ENCODE measurements at regions not wholly inside any gene's neighbourhood (a gene's known extent, or its start where the extent isn't known, plus 50 kb on each side); places are given as distances from the start of the nearest gene placed in this dataset.

DNA sequence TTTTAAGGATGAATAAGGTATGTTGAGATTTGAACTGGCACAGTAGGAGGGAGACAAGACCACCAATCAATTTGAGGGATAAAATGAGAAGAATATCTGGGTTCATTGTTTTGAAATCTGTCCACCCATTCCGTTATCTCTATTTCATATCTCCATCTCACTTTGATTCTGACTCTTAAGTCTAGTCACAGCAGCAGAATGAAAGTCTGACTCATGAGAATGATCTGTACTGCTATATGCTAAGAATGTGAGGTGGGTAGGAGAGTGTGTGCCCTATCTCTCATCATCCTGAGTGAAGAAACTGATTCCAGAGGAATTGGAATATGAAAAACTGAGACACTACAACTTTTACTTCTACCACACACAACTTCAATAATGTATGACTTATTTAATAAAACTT lies 1994.5 kb upstream of the PIK3C3 start:
- no TSS peak for BruUV-seq (replicated peaks)
- H3K36me3 ChIP-seq (ENCODE audit: control insufficient read depth, insufficient read depth, low read length) = no peaks in the 10 kb centered on the region
- no peaks in the 10 kb centered on the region for H3K27me3 ChIP-seq (replicated peaks; ENCODE audit: control insufficient read depth, insufficient read depth, low read length)
- no peaks in the 10 kb centered on the region for H3K27me3 Mint-ChIP-seq (ENCODE audit: insufficient read depth, unreplicated experiment)
- no peaks in the 10 kb centered on the region for H3K36me3 Mint-ChIP-seq (ENCODE audit: insufficient read depth, unreplicated experiment)
- H3K27ac Mint-ChIP-seq (ENCODE audit: unreplicated experiment) = no peak overlapping the region
- no peak for DNase-seq
- no peak for TF ChIP-seq CTCF (IDR thresholded peaks at IDR 0.05; ENCODE audit: insufficient read depth in 1 of 2, low read depth in 1 of 2, low read length in 1 of 2, severe bottlenecking in 1 of 2, unreplicated experiment in 1 of 2)
- H3K4me3 ChIP-seq (ENCODE audit: low read depth, low read length) = no peak overlapping the region
- H3K4me3 Mint-ChIP-seq (ENCODE audit: unreplicated experiment) = no peak overlapping the region
- POLR2A ChIA-PET = no interaction called here
- no peaks in the 10 kb centered on the region for H3K9me3 Mint-ChIP-seq (ENCODE audit: unreplicated experiment)
- H3K4me1 Mint-ChIP-seq (ENCODE audit: low read depth, unreplicated experiment) = no peaks in the 10 kb centered on the region
- CTCF ChIA-PET = no interaction called here
- no peaks in the 10 kb centered on the region for H3K4me1 ChIP-seq
- intact Hi-C loops (cut with micrococcal nuclease; ENCODE audit: unreplicated experiment) = no loop called here
- no peaks in the 10 kb centered on the region for H3K9me3 ChIP-seq

- CTCF ChIA-PET = no interaction called here
- Histone ChIP-seq H3K36me3 (ENCODE audit: control insufficient read depth, insufficient read depth, low read length) (no peaks in the 10 kb centered on the region), H3K4me1 (no peaks in the 10 kb centered on the region), H3K9me3 (no peaks in the 10 kb centered on the region), H3K4me3 (ENCODE audit: low read depth, low read length) (no peak overlapping the region), H3K27me3 (replicated peaks; ENCODE audit: control insufficient read depth, insufficient read depth, low read length) (no peaks in the 10 kb centered on the region)
- intact Hi-C loops (cut with micrococcal nuclease; ENCODE audit: unreplicated experiment) = no loop called here
- DNase-seq = no peak
- Mint-ChIP-seq H3K27me3 (ENCODE audit: insufficient read depth, unreplicated experiment) (no peaks in the 10 kb centered on the region), H3K36me3 (ENCODE audit: insufficient read depth, unreplicated experiment) (no peaks in the 10 kb centered on the region), H3K4me3 (ENCODE audit: unreplicated experiment) (no peak overlapping the region), H3K27ac (ENCODE audit: unreplicated experiment) (no peak overlapping the region), H3K9me3 (ENCODE audit: unreplicated experiment) (no peaks in the 10 kb centered on the region), H3K4me1 (ENCODE audit: low read depth, unreplicated experiment) (no peaks in the 10 kb centered on the region)
- BruUV-seq (replicated peaks) = no TSS peak
- POLR2A ChIA-PET = no interaction called here
- TF ChIP-seq CTCF (IDR thresholded peaks at IDR 0.05; ENCODE audit: insufficient read depth in 1 of 2, low read depth in 1 of 2, low read length in 1 of 2, severe bottlenecking in 1 of 2, unreplicated experiment in 1 of 2) = no peak
Measured at GRCh38 chr18:39959839-39960238, 1995.2 kb upstream of the PIK3C3 start.

GRCh38 chr18:39958876-39959275 lies 1996.2 kb upstream of the PIK3C3 start:
- intact Hi-C loops (cut with micrococcal nuclease; ENCODE audit: unreplicated experiment) = no loop called here
- CTCF ChIA-PET = no interaction called here
- Histone ChIP-seq H3K36me3 (ENCODE audit: control insufficient read depth, insufficient read depth, low read length) (no peaks in the 10 kb centered on the region), H3K4me3 (ENCODE audit: low read depth, low read length) (no peak overlapping the region), H3K27me3 (replicated peaks; ENCODE audit: control insufficient read depth, insufficient read depth, low read length) (no peaks in the 10 kb centered on the region), H3K4me1 (no peaks in the 10 kb centered on the region), H3K9me3 (no peaks in the 10 kb centered on the region)
- H3K9me3 Mint-ChIP-seq (ENCODE audit: unreplicated experiment) = no peaks in the 10 kb centered on the region
- DNase-seq = no peak
- H3K36me3 Mint-ChIP-seq (ENCODE audit: insufficient read depth, unreplicated experiment) = no peaks in the 10 kb centered on the region
- H3K4me3 Mint-ChIP-seq (ENCODE audit: unreplicated experiment) = no peak overlapping the region
- H3K27ac Mint-ChIP-seq (ENCODE audit: unreplicated experiment) = no peak overlapping the region
- BruUV-seq (replicated peaks) = no TSS peak
- POLR2A ChIA-PET = no interaction called here
- no peaks in the 10 kb centered on the region for H3K4me1 Mint-ChIP-seq (ENCODE audit: low read depth, unreplicated experiment)
- H3K27me3 Mint-ChIP-seq (ENCODE audit: insufficient read depth, unreplicated experiment) = no peaks in the 10 kb centered on the region
- no peak for TF ChIP-seq CTCF (IDR thresholded peaks at IDR 0.05; ENCODE audit: insufficient read depth in 1 of 2, low read depth in 1 of 2, low read length in 1 of 2, severe bottlenecking in 1 of 2, unreplicated experiment in 1 of 2)

All from Caco-2 (cell line).